Breast epithelium (tissue), 3 donors: ENCODE measurements at regions not wholly inside any gene's neighbourhood (a gene's known extent, or its start where the extent isn't known, plus 50 kb on each side); places are given as distances from the start of the nearest gene placed in this dataset.

Experiments used
- POLR2A ChIP-seq: fragments of 450-650 bp; IDR thresholded peaks from one replicate; pipeline ENCODE4 v1.6.1; 2016; ENCODE audit warnings: antibody characterized with exemption, mild to moderate bottlenecking, moderate library complexity
- TF ChIP-seq, protein P1 (sequence below), 3 donors: fragments of 450-650 bp; IDR thresholded peaks; one replicate each; pipeline ENCODE4 v1.5.1; 2016 to 2017; ENCODE audit warnings: antibody characterized with exemption in 3 of 3, mild to moderate bottlenecking in 3 of 3, moderate library complexity in 3 of 3

GRCh38 chr6:44582930-44583329, 195.4 kb downstream of the CDC5L start:
- TF ChIP-seq, protein P1, sequence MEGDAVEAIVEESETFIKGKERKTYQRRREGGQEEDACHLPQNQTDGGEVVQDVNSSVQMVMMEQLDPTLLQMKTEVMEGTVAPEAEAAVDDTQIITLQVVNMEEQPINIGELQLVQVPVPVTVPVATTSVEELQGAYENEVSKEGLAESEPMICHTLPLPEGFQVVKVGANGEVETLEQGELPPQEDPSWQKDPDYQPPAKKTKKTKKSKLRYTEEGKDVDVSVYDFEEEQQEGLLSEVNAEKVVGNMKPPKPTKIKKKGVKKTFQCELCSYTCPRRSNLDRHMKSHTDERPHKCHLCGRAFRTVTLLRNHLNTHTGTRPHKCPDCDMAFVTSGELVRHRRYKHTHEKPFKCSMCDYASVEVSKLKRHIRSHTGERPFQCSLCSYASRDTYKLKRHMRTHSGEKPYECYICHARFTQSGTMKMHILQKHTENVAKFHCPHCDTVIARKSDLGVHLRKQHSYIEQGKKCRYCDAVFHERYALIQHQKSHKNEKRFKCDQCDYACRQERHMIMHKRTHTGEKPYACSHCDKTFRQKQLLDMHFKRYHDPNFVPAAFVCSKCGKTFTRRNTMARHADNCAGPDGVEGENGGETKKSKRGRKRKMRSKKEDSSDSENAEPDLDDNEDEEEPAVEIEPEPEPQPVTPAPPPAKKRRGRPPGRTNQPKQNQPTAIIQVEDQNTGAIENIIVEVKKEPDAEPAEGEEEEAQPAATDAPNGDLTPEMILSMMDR (IDR thresholded peaks at IDR 0.05) = no peak
- no peak for TF ChIP-seq POLR2A
